ENCODE measurements at regions not wholly inside any gene's neighbourhood (a gene's known extent, or its start where the extent isn't known, plus 50 kb on each side); places are given as distances from the start of the nearest gene placed in this dataset.

DNA sequence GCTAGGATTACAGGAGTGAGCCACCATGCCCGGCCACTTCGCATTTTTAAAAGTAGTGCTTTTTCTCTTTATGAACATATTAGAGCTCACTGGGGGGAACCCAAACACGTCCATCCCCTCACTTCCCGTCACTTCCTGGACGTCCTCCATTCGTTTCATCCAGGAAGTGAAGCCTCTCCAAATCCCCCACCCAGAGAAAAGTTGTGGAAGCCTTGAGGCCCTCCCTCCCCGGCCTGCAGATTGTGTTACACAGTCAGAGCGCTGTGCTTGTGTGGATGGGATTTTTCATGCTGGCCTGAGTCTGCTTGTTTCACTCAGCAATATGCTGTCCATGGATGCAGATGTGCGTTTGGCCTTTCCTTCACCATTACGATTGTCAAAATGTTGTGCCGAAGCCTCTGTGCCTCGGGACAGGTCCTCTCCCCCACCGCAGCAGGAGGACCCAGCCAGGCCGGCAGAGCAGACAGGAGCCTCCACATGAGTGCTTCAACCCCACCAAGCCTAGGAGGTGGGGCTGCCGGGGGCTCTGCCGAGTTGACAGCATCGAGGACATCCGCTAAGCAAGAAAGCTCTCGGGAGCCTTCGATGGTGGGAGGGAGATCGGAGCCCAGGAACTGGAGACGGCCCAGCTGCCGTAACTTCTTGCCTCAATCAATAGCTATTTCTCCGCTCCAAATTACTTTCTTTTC lies 121.6 kb upstream of the PPP1R26 start:
- TF ChIP-seq POLR2AphosphoS5 (IDR thresholded peaks at IDR 0.05) (no peak), CTCF (IDR thresholded peaks at IDR 0.05) (no peak), POLR2A (IDR thresholded peaks at IDR 0.05) (no peak)

Data from breast epithelium (tissue), 3 donors.